HFFc6 (cell line): ENCODE measurements at regions not wholly inside any gene's neighbourhood (a gene's known extent, or its start where the extent isn't known, plus 50 kb on each side); places are given as distances from the start of the nearest gene placed in this dataset.

Experiments
- DNase-seq: peaks from one replicate; pipeline ENCODE4 v3.0.0-alpha.2; 2018
- H3K27ac Mint-ChIP-seq: 2 replicates; pipeline ENCODE4 v1.8.0; 2020; ENCODE audit warnings: mild to moderate bottlenecking, mixed read lengths
- H3K27me3 Mint-ChIP-seq: 2 replicates; pipeline ENCODE4 v1.8.0; 2021; ENCODE audit warnings: mild to moderate bottlenecking, moderate library complexity, mixed read lengths; ENCODE audit not compliant: insufficient read depth
- H3K36me3 Mint-ChIP-seq: 2 replicates; pipeline ENCODE4 v1.8.0; 2021; ENCODE audit warnings: low read depth, mixed read lengths
- H3K4me1 Mint-ChIP-seq: 2 replicates; pipeline ENCODE4 v1.8.0; 2020; ENCODE audit warnings: low read depth, mixed read lengths
- H3K4me3 Mint-ChIP-seq: 2 replicates; pipeline ENCODE4 v1.8.0; 2020; ENCODE audit warnings: mild to moderate bottlenecking, moderate library complexity, mixed read lengths
- H3K9me3 Mint-ChIP-seq: 2 replicates; pipeline ENCODE4 v1.8.0; 2020; ENCODE audit warnings: mild to moderate bottlenecking, mixed read lengths
- TF ChIP-seq, protein P1 (sequence below): fragments of 200-600 bp; sonication (generic); IDR thresholded peaks from 2 replicates; pipeline ENCODE4 v1.5.0; 2021; ENCODE audit warnings: antibody characterized with exemption, mild to moderate bottlenecking

DNA sequence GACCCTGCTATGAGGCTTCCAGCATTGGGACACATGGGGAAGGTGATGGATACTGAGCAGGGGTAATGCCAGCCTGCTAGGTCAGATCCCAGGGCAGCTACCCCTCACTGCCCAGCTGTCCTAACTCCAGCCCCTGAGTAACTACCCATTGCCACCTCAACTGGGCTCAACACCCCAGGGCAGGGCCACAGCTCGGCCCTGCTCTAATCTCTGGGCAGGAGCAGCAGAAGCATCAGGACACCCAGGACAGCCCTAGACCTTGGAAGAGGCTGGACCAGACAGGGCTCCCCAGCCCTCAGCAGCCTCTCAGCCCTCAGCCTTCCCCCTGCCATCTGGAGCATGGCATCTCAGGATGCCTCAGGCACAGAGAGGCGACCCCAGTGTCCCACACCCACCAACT, 67.4 kb upstream of the TOP1 start:
- no peak overlapping the region for H3K4me3 Mint-ChIP-seq
- H3K27me3 Mint-ChIP-seq = peaks cover 16% of the 10 kb centered on the region
- no peaks in the 10 kb centered on the region for H3K9me3 Mint-ChIP-seq
- no peaks in the 10 kb centered on the region for H3K36me3 Mint-ChIP-seq
- H3K27ac Mint-ChIP-seq = no peak overlapping the region
- TF ChIP-seq, protein P1, sequence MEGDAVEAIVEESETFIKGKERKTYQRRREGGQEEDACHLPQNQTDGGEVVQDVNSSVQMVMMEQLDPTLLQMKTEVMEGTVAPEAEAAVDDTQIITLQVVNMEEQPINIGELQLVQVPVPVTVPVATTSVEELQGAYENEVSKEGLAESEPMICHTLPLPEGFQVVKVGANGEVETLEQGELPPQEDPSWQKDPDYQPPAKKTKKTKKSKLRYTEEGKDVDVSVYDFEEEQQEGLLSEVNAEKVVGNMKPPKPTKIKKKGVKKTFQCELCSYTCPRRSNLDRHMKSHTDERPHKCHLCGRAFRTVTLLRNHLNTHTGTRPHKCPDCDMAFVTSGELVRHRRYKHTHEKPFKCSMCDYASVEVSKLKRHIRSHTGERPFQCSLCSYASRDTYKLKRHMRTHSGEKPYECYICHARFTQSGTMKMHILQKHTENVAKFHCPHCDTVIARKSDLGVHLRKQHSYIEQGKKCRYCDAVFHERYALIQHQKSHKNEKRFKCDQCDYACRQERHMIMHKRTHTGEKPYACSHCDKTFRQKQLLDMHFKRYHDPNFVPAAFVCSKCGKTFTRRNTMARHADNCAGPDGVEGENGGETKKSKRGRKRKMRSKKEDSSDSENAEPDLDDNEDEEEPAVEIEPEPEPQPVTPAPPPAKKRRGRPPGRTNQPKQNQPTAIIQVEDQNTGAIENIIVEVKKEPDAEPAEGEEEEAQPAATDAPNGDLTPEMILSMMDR = no peak
- peaks cover 7% of the 10 kb centered on the region; the same call in 1 of the 2 replicates for H3K4me1 Mint-ChIP-seq
- DNase-seq = no peak

GRCh38 chr20:40961686-40962640, 66.7 kb upstream of the TOP1 start:
- no peak overlapping the region for H3K27ac Mint-ChIP-seq
- peaks cover 12% of the 10 kb centered on the region; the same call in 1 of the 2 replicates for H3K4me1 Mint-ChIP-seq
- no peak for DNase-seq
- no peaks in the 10 kb centered on the region for H3K9me3 Mint-ChIP-seq
- H3K27me3 Mint-ChIP-seq = peaks cover 15% of the 10 kb centered on the region
- no peak overlapping the region for H3K4me3 Mint-ChIP-seq
- H3K36me3 Mint-ChIP-seq = no peaks in the 10 kb centered on the region
- TF ChIP-seq, protein P1 = no peak

DNA sequence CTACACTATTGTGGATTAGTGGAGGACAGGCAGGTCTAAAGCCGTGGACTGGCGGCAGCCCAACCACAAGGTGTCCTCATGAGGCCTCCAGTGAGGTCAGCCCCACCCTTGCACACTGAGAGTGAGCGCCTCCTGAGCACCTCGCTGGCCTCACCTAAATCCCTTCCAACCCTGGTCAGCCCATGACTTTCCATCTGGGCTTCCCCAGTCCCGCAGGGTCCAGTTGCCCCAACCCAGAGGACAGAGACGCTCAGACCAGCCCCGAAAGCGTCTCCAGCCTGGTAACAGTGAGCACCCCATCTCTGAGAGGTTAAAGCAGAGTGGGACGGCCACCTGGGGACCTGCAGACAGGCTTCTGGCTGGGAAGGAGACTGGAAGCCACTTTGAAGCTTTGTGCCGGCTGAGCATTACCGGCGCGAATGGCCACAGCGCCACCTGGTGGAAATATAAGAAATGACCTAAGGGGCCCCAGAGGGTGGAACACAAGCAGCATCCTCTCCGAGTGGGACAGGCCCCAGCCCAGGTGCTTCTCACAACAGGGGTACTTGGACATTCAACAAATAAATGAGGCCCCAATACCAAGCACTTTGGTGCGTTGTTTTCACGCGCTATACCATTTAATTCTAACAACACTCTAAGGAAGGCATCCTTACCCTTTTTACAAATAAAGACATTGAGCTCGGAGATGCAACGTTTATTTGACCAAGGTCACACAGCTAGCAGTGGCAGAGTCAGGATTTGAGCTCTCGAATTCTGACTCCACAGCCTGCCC, 65.7 kb upstream of the TOP1 start:
- TF ChIP-seq, protein P1 = peak; percentile 99
- H3K36me3 Mint-ChIP-seq = no peaks in the 10 kb centered on the region
- H3K27ac Mint-ChIP-seq = no peak overlapping the region
- no peaks in the 10 kb centered on the region for H3K9me3 Mint-ChIP-seq
- DNase-seq = peak; percentile 43
- no peak overlapping the region for H3K4me3 Mint-ChIP-seq
- peaks cover 12% of the 10 kb centered on the region; the same call in 1 of the 2 replicates for H3K4me1 Mint-ChIP-seq
- H3K27me3 Mint-ChIP-seq = peaks cover 11% of the 10 kb centered on the region

GRCh38 chr20:40963505-40963845, 65.1 kb upstream of the TOP1 start:
- H3K4me1 Mint-ChIP-seq = peaks cover 12% of the 10 kb centered on the region; the same call in 1 of the 2 replicates
- no peaks in the 10 kb centered on the region for H3K36me3 Mint-ChIP-seq
- no peak overlapping the region for H3K4me3 Mint-ChIP-seq
- peaks cover 11% of the 10 kb centered on the region for H3K27me3 Mint-ChIP-seq
- TF ChIP-seq, protein P1 = no peak
- no peaks in the 10 kb centered on the region for H3K9me3 Mint-ChIP-seq
- H3K27ac Mint-ChIP-seq = no peak overlapping the region
- DNase-seq = no peak

DNA sequence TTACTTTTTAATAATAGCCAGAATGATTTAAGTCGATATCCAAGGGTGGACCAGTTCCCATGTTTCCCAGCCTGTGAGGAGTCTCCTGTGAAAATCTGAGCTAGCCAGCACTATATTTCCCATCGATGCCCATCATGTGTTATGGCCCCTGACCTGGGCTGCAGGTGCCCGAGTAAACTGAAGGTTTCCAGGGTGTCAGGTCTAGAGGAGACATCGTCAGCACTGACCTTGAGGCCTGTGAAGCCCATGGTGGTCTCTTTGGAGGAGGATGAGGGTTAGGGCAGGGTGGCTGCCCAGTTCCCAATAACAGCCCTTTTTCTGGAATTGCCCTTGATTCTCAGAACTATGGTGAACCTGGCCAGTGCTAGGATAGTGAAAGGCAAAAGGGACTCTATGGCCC, 63.0 kb upstream of the TOP1 start:
- TF ChIP-seq, protein P1 = no peak
- Mint-ChIP-seq H3K27me3 (peaks cover 8% of the 10 kb centered on the region), H3K4me1 (peaks cover 29% of the 10 kb centered on the region), H3K9me3 (no peaks in the 10 kb centered on the region), H3K4me3 (no peak overlapping the region), H3K36me3 (no peaks in the 10 kb centered on the region), H3K27ac (no peak overlapping the region)
- DNase-seq = no peak
